ENCODE measurements at regions not wholly inside any gene's neighbourhood (a gene's known extent, or its start where the extent isn't known, plus 50 kb on each side); places are given as distances from the start of the nearest gene placed in this dataset.

DNA sequence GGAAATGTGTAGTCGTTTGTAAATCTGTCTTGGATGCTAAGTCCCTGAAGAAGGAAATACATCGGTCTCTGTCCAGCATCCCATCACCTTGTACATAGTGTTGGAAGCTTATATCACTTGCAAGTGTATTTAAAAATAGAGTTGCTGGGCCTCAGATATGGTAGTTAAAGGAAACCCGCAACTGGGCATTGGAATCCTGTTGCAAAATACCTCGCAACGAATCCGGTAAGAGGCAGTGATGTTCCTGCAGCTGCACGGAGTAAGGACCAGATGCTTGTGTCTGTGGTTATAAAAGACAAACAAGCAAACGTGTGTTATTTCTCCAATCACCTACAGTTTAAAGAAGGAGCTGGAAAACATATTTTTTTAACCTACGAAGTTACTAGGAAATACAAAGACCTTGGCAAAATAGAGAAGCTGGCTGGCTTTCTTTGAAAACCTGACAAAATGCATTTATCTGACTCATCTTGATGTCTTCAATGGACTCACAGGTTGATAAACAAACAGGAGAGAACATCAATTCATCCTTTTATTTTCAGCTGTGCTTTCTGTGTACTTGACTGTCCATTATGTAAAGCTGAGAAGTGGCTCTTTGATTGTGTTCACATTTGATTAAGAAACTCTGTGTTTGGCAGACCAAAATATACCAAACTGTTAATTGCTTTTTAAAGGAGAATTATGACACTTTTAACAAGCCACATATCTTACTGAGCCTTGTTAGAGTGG lies 326.4 kb downstream of the SFMBT2 start:
- no peak for TF ChIP-seq NFIC (IDR thresholded peaks at IDR 0.05)
- TF ChIP-seq CEBPB (IDR thresholded peaks at IDR 0.05), result no peak
- TF ChIP-seq RAD21 (IDR thresholded peaks at IDR 0.05; ENCODE audit: low read depth), result no peak
- TF ChIP-seq EP300 (IDR thresholded peaks at IDR 0.05; ENCODE audit: borderline replicate concordance), result no peak
- TF ChIP-seq, protein P1, sequence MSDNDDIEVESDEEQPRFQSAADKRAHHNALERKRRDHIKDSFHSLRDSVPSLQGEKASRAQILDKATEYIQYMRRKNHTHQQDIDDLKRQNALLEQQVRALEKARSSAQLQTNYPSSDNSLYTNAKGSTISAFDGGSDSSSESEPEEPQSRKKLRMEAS (IDR thresholded peaks at IDR 0.05), result no peak

Measured in Ishikawa (cell line).